Muscle of leg (tissue), 3 donors: ENCODE measurements at regions not wholly inside any gene's neighbourhood (a gene's known extent, or its start where the extent isn't known, plus 50 kb on each side); places are given as distances from the start of the nearest gene placed in this dataset.

Source experiments
- DNase-seq: peaks from one replicate; pipeline ENCODE4 v3.0.0; 2013
- H3K27ac ChIP-seq: one replicate; pipeline ENCODE4 v1.5.1; 2013; ENCODE audit warnings: mild to moderate bottlenecking, low read length, control low read depth
- H3K27me3 ChIP-seq: one replicate; pipeline ENCODE4 v1.6.1; 2013; ENCODE audit warnings: low read length; ENCODE audit not compliant: control insufficient read depth, insufficient read depth
- H3K36me3 ChIP-seq: one replicate; pipeline ENCODE4 v1.6.1; 2013; ENCODE audit warnings: low read length; ENCODE audit not compliant: control insufficient read depth, insufficient read depth
- H3K4me1 ChIP-seq: one replicate; pipeline ENCODE4 v1.6.1; 2013; ENCODE audit warnings: low read length; ENCODE audit not compliant: control insufficient read depth, insufficient read depth
- H3K4me3 ChIP-seq: one replicate; pipeline ENCODE4 v1.5.1; 2013; ENCODE audit warnings: low read length, control low read depth
- H3K9me3 ChIP-seq: replicated peaks from 2 replicates; pipeline ENCODE4 v1.6.1; 2013; ENCODE audit warnings: low read depth, low read length; ENCODE audit not compliant: control insufficient read depth
- WGBS: methylation state at CpG from one replicate; pipeline ENCODE4 v1.1.5; 2013; ENCODE audit warnings: missing lambda C conversion rate; ENCODE audit not compliant: insufficient coverage; 5-methylcytosine and 5-hydroxymethylcytosine counted together

- no peaks in the 10 kb centered on the region for H3K4me1 ChIP-seq
- no peak overlapping the region for H3K27ac ChIP-seq
- H3K27me3 ChIP-seq = no peaks in the 10 kb centered on the region
- WGBS = no CpG with 5 or more reads among the region's 3 CpGs
- no peaks in the 10 kb centered on the region for H3K9me3 ChIP-seq
- no peaks in the 10 kb centered on the region for H3K36me3 ChIP-seq
- DNase-seq = no peak
- no peak overlapping the region for H3K4me3 ChIP-seq
Measured at GRCh38 chr13:34276764-34277163, 458.8 kb downstream of the RFC3 start.

- Histone ChIP-seq H3K4me3 (no peak overlapping the region), H3K36me3 (no peaks in the 10 kb centered on the region), H3K4me1 (no peaks in the 10 kb centered on the region), H3K27me3 (no peaks in the 10 kb centered on the region), H3K27ac (no peak overlapping the region), H3K9me3 (no peaks in the 10 kb centered on the region)
- DNase-seq = no peak
- WGBS = 36% methylated on average over 3 of the region's 4 CpGs
Measured at GRCh38 chr13:34277936-34278335, 460.0 kb downstream of the RFC3 start.

- H3K27ac ChIP-seq = no peak overlapping the region
- WGBS = no CpG with 5 or more reads among the region's 2 CpGs
Measured at GRCh38 chr13:34278780-34279179, 460.8 kb downstream of the RFC3 start.

GRCh38 chr13:34290661-34291060 lies 472.7 kb downstream of the RFC3 start:
- Histone ChIP-seq H3K9me3 (no peaks in the 10 kb centered on the region), H3K36me3 (no peaks in the 10 kb centered on the region), H3K4me1 (no peaks in the 10 kb centered on the region), H3K27ac (no peak overlapping the region), H3K27me3 (no peaks in the 10 kb centered on the region), H3K4me3 (no peak overlapping the region)
- no peak for DNase-seq

More at GRCh38 chr13:34278780-34279179, 460.8 kb downstream of the RFC3 start:
- Histone ChIP-seq H3K4me1 (no peaks in the 10 kb centered on the region), H3K9me3 (peaks cover 1% of the 10 kb centered on the region), H3K36me3 (no peaks in the 10 kb centered on the region), H3K4me3 (no peak overlapping the region), H3K27me3 (no peaks in the 10 kb centered on the region)
- DNase-seq = no peak

GRCh38 chr13:34294483-34295129 lies 476.7 kb downstream of the RFC3 start:
- WGBS = 12% methylated on average over 3 of the region's 5 CpGs
- Histone ChIP-seq H3K4me3 (no peak overlapping the region), H3K4me1 (no peaks in the 10 kb centered on the region), H3K27ac (no peak overlapping the region), H3K27me3 (no peaks in the 10 kb centered on the region), H3K36me3 (no peaks in the 10 kb centered on the region), H3K9me3 (no peaks in the 10 kb centered on the region)
- DNase-seq = peak; percentile 68

GRCh38 chr13:34300559-34300958 lies 482.6 kb downstream of the RFC3 start:
- WGBS = no CpG with 5 or more reads among the region's 1 CpG
- Histone ChIP-seq H3K4me3 (no peak overlapping the region), H3K27ac (no peak overlapping the region), H3K9me3 (peaks cover 3% of the 10 kb centered on the region), H3K4me1 (no peaks in the 10 kb centered on the region), H3K36me3 (no peaks in the 10 kb centered on the region), H3K27me3 (no peaks in the 10 kb centered on the region)
- DNase-seq = no peak

GRCh38 chr13:34302596-34302995 lies 484.6 kb downstream of the RFC3 start:
- Histone ChIP-seq H3K9me3 (peaks cover 3% of the 10 kb centered on the region), H3K27me3 (no peaks in the 10 kb centered on the region), H3K36me3 (no peaks in the 10 kb centered on the region), H3K4me3 (no peak overlapping the region), H3K27ac (no peak overlapping the region), H3K4me1 (no peaks in the 10 kb centered on the region)
- DNase-seq = no peak

GRCh38 chr13:34303346-34303745 lies 485.4 kb downstream of the RFC3 start:
- H3K27ac ChIP-seq = no peak overlapping the region
- H3K9me3 ChIP-seq = peaks cover 3% of the 10 kb centered on the region
- no peak overlapping the region for H3K4me3 ChIP-seq
- no peaks in the 10 kb centered on the region for H3K27me3 ChIP-seq
- no peak for DNase-seq
- H3K4me1 ChIP-seq = no peaks in the 10 kb centered on the region
- H3K36me3 ChIP-seq = no peaks in the 10 kb centered on the region

- Histone ChIP-seq H3K27ac (no peak overlapping the region), H3K4me3 (no peak overlapping the region), H3K4me1 (no peaks in the 10 kb centered on the region), H3K36me3 (no peaks in the 10 kb centered on the region), H3K27me3 (no peaks in the 10 kb centered on the region), H3K9me3 (peaks cover 3% of the 10 kb centered on the region)
- no peak for DNase-seq
- WGBS = 72% methylated on average over 3 of the region's 5 CpGs
Measured at GRCh38 chr13:34307607-34308006, 489.7 kb downstream of the RFC3 start.

- H3K9me3 ChIP-seq = no peaks in the 10 kb centered on the region
- DNase-seq = no peak
- no peaks in the 10 kb centered on the region for H3K4me1 ChIP-seq
- H3K4me3 ChIP-seq = no peak overlapping the region
- WGBS = no CpG with 5 or more reads among the region's 1 CpG
- H3K36me3 ChIP-seq = no peaks in the 10 kb centered on the region
- no peak overlapping the region for H3K27ac ChIP-seq
- H3K27me3 ChIP-seq = no peaks in the 10 kb centered on the region
Measured at GRCh38 chr13:34308725-34309124, 490.8 kb downstream of the RFC3 start.

GRCh38 chr13:34310539-34310938 lies 492.6 kb downstream of the RFC3 start:
- H3K27me3 ChIP-seq = no peaks in the 10 kb centered on the region
- no peak overlapping the region for H3K27ac ChIP-seq
- no peak overlapping the region for H3K4me3 ChIP-seq
- no peaks in the 10 kb centered on the region for H3K36me3 ChIP-seq
- WGBS = no CpG with 5 or more reads among the region's 3 CpGs
- H3K4me1 ChIP-seq = no peaks in the 10 kb centered on the region
- no peaks in the 10 kb centered on the region for H3K9me3 ChIP-seq
- peak; percentile 69 for DNase-seq
